Hypothalamus (tissue), 51 donors: ENCODE measurements at regions not wholly inside any gene's neighbourhood (a gene's known extent, or its start where the extent isn't known, plus 50 kb on each side); places are given as distances from the start of the nearest gene placed in this dataset.

Experiments
- DNase-seq, 51 donors: peaks; one replicate each; lab custom pipeline; 2025; lab: John Stamatoyannopoulos, UW

GRCh38 chr18:60146220-60146960 is 226.2 kb downstream of the MC4R start:
- no peak for DNase-seq

GRCh38 chr18:60145776-60146175 is 226.8 kb downstream of the MC4R start:
- DNase-seq = no peak

- no peak for DNase-seq
Observed at GRCh38 chr18:60134806-60135205, 235.0 kb downstream of the PMAIP1 start.

DNA sequence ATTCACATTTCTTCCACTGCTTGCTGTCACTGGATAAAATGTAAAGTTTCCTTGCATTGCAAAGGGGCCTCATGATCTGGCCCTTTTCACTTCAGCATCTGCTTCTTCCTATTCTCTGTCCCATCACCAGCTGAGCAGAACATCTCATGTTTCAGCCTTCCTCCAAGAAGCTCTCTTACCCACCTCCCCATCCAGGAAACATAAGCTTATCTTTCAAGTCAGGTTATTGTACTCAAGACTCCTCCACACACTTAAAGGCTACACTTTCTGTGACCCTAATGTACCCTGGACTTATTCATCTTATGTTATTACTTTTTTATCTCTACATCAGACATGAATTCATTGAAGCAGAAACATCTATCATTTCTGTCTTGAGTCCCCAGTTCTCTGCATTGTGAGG is 230.5 kb downstream of the PMAIP1 start:
- no peak for DNase-seq

- peak in 12 of 51 donors; percentile 0 to 80 (median 10) for DNase-seq
Observed at GRCh38 chr18:60123031-60123430, 223.2 kb downstream of the PMAIP1 start.

- DNase-seq = peak in 1 of 51 donors; percentile 31
Observed at GRCh38 chr18:60122339-60122738, 222.5 kb downstream of the PMAIP1 start.

GRCh38 chr18:60120231-60120750 is 220.5 kb downstream of the PMAIP1 start:
- DNase-seq = no peak

- no peak for DNase-seq
Observed at GRCh38 chr18:60117321-60117720, 217.5 kb downstream of the PMAIP1 start.

DNA sequence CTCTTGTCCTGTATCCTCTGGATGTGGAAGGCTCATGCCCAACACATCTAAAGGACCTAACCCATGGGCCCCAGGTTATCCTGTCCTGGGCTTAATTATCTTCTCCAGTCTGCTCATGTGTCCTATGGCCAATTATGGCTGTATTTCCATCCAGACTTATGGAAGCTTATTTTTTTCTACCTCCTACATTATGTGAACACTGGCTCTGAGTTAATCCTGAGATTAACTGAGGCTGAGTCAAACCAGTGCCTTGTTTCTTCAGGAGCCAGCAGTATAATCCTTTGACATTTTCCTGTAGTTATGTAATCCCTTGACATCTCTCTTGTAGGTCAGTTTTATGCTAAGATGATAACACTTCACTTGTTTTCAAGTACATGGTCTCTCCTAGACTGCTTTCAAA is 213.6 kb downstream of the PMAIP1 start:
- no peak for DNase-seq

GRCh38 chr18:60112369-60112768 is 212.6 kb downstream of the PMAIP1 start:
- DNase-seq = no peak

- DNase-seq = no peak
Observed at GRCh38 chr18:60111525-60111924, 211.7 kb downstream of the PMAIP1 start.

- no peak for DNase-seq
Observed at GRCh38 chr18:60110836-60111235, 211.0 kb downstream of the PMAIP1 start.

DNA sequence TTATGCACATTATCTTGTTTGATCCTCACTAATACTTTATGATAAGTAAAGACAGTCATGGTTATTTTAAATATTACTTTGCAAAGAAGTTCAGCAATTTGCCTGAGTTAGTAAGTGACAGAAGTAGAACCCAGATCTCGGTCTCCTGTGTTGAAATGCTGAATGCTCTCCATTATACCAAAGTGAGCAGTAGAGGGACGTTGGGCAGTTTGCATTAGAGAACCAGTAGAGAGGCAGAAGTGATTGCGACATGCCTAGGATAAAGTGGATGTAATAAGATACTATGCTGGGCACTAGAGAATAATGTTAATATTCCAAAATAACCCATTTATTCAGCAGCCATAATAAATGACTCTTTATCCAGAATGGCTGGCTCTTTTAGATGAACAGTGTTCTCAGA is 201.0 kb downstream of the PMAIP1 start:
- DNase-seq = no peak

DNA sequence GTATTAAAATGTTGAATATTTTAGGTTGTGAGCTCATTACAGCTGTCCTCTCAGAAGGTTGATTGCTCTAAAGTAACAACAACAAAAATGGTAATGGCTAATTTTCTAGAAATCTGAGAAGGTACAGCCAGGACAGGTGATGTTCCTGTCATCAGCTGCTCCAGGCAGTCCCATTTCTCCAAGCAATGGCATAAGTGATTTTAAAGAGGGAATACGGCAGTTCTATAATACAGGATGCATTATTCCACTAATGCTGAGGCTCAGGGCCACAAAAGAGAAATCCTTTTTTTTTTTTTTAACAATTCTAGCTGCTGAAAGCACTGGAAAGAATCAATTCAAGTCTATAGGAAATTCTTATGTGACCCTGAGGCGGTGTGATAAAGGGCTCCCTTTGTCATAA is 199.9 kb downstream of the PMAIP1 start:
- DNase-seq = no peak

DNA sequence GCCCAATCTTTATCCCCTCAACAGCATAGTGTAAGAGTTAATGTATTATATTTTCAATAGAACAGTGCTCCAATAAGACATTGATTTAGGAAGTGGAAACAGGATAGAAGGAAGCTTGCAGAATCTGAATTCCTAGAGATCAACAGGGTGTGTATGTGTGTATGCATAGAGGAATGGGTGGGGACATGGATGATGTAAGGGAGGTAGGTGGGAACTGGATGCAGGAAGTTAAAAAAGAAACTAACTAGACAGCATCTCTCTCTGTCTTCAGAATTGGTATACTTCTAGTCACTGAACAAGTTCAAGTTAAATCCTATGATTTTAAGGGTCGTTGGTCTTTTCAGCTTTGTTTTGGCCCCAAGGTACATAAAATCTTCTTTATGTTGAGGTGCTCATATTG is 196.6 kb downstream of the PMAIP1 start:
- no peak for DNase-seq

- DNase-seq = no peak
Observed at GRCh38 chr18:60092073-60092472, 192.3 kb downstream of the PMAIP1 start.

DNA sequence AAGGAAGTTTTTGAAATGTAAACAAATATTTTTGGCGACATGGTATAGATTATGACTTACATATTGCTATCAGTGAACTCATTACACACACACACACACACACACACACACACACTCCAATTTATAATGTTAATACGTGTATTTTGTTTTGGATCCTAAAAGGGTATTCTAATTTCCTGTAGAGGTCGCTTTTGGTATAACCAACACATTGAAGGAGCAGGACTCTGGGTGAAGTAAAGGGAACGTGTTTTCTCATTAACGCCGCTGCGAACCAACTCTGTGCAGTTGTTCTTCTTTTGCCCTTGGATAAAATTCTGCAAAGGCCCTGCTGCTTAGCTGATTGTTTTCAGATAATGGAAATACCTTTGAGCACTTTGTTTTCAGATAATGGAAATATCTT is 190.4 kb downstream of the PMAIP1 start:
- DNase-seq = peak in 2 of 51 donors; percentile 5 to 24

DNA sequence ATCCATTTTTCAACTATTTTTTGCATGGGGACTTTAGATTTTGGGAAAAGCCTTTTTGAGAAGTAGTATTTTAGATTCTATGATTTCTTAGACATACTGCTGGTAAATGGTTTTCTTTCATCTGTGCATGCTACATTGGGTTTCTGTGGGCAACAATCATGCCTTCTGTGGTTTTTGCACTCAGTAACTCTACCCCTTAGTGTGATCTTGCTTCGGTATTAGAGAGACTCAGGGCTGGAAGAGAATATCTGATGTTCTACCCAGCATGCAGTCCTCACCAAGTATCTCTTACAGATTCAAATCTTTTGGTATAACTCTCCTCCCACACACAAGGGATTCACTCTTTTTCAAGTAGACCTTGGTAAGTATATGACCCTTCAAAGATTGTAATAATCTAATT is 183.0 kb downstream of the PMAIP1 start:
- DNase-seq = no peak

GRCh38 chr18:60082282-60082681 is 182.5 kb downstream of the PMAIP1 start:
- no peak for DNase-seq

DNA sequence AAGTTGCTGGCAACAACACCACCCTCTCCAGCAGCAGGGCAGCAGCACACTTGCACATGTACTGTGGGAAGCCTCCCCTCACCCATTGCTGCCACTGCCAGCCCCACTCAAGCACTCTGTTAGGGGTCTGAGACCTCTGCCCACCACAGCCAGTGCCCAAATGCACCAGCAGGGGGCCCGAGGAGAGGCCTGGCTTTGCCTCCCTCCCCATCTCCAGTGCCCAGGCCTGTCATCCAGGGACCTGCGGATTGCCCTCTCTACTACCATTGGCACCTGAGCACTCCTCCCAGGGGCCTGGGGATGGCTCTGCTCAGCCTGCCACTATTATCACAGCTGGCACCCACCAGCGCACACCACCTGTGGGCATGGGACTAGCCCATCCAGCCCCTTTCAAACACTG is 175.7 kb downstream of the PMAIP1 start:
- DNase-seq = no peak

GRCh38 chr18:60070631-60071030 is 170.8 kb downstream of the PMAIP1 start:
- no peak for DNase-seq

GRCh38 chr18:60069145-60069544 is 169.3 kb downstream of the PMAIP1 start:
- no peak for DNase-seq
